Fibroblast of pulmonary artery (primary cell): ENCODE measurements at regions not wholly inside any gene's neighbourhood (a gene's known extent, or its start where the extent isn't known, plus 50 kb on each side); places are given as distances from the start of the nearest gene placed in this dataset.

Experiments
- DNase-seq: peaks from one replicate; pipeline ENCODE4 v3.0.0-alpha.2; 2010; ENCODE audit warnings: low read depth
- H3K4me3 ChIP-seq: replicated peaks from 2 replicates; pipeline ENCODE4 v1.5.1; 2011; ENCODE audit warnings: low read depth, mild to moderate bottlenecking, control low read depth, low read length, moderate library complexity
- CTCF ChIP-seq: IDR thresholded peaks from 2 replicates; pipeline ENCODE4 v1.5.1; 2011; ENCODE audit warnings: mild to moderate bottlenecking, control low read depth, low read length, inconsistent platforms; ENCODE audit errors: missing control alignments

GRCh38 chr3:99322551-99322950 lies 315.8 kb upstream of the COL8A1 start:
- no peak for TF ChIP-seq CTCF
- DNase-seq: peak; percentile 36
- H3K4me3 ChIP-seq: no peak overlapping the region

- no peak for TF ChIP-seq CTCF
- no peak for DNase-seq
- no peak overlapping the region for H3K4me3 ChIP-seq
These were observed 317.1 kb upstream of the COL8A1 start for GRCh38 chr3:99321261-99321660.

DNA sequence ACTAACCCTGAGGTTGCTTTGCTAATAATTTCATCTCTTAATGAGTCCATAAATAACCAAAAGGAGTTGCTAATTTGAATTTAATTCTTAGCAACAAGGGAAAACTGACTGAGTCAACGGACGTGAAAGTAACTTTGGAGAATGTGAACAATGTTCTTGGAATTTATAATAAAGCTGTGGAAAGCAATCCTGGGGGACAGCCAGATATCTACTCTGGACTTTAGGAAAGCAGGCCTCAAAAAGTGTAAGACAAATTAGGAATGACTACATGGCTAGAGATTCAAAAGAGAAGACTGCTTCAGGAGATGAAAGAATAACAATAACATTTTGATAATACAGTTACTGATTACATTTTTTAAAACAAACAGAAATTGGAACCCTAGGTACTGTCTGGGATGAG lies 318.4 kb upstream of the COL8A1 start:
- TF ChIP-seq CTCF: no peak
- DNase-seq: peak; percentile 86
- no peak overlapping the region for H3K4me3 ChIP-seq

- no peak for DNase-seq
- TF ChIP-seq CTCF: no peak
- no peak overlapping the region for H3K4me3 ChIP-seq
These were observed 318.9 kb upstream of the COL8A1 start for GRCh38 chr3:99319450-99319849.

DNA sequence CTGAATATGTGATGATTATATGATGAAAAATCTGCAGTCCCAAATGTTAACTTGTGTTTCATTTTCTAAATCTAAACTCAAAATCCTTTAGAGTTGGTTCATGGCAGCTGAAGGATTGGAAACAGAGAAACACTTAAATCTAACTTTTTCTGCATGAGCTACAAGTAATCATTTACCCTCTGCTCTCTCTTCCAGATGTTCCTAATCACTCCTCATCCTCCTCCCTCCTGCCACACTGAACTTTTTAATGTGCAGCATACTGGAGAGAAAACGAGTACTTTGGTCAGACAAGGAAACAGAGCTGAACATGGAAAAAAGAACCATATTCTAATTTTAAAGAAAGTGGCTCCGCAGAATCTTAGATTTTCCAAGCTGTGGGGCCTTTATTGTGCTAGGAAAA lies 321.2 kb upstream of the COL8A1 start:
- no peak for TF ChIP-seq CTCF

GRCh38 chr3:99315896-99316295 lies 322.5 kb upstream of the COL8A1 start:
- no peak for DNase-seq
- TF ChIP-seq CTCF: no peak
- no peak overlapping the region for H3K4me3 ChIP-seq

More for the DNA sequence above, 321.2 kb upstream of the COL8A1 start:
- H3K4me3 ChIP-seq: no peak overlapping the region
- DNase-seq: no peak

GRCh38 chr3:99313485-99313884 lies 324.9 kb upstream of the COL8A1 start:
- peak; percentile 76 for DNase-seq
- TF ChIP-seq CTCF: no peak
- no peak overlapping the region for H3K4me3 ChIP-seq
